Omental fat pad (tissue), 3 donors: ENCODE measurements at regions not wholly inside any gene's neighbourhood (a gene's known extent, or its start where the extent isn't known, plus 50 kb on each side); places are given as distances from the start of the nearest gene placed in this dataset.

Experiments
- ATAC-seq: fragments of 150-250 bp; one replicate; pipeline ENCODE4 v1.9.1; 2016; ENCODE audit warnings: mild to moderate bottlenecking, moderate library complexity; ENCODE audit not compliant: low FRiP score
- DNase-seq: peaks from one replicate; pipeline ENCODE4 v3.0.0-alpha.2; 2019; ENCODE audit warnings: low spot score
- TF ChIP-seq, protein P1 (sequence below), 3 donors: fragments of 450-650 bp; IDR thresholded peaks; one replicate each; pipeline ENCODE4 v1.5.1; 2016 to 2017; ENCODE audit warnings: antibody characterized with exemption in 3 of 3, mild to moderate bottlenecking in 3 of 3, moderate library complexity in 2 of 3

DNA sequence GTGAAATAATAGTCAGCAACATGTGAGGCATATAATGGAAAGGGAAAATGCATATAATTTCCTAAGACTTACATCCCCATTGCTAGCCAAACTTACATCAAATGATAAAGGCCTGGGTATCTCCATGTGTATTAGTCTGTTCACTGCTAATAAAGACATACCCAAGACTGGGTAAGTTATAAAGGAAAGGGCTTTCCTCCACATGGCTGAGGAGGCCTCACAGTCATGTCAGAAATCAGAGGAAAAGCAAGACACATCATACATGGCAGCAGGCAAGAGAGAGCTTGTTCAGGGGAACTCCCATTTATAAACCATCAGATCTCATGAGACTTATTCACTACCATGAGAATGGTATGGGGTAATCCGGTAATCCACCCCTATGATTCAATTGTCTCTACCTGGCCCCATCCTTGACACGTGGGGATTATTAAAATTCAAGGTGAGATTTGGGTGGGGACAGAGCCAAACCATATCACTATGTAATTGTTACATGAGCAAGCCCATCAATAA is 161.5 kb upstream of the SAMSN1 start:
- ATAC-seq (no peak), DNase-seq (no peak)
- TF ChIP-seq, protein P1, sequence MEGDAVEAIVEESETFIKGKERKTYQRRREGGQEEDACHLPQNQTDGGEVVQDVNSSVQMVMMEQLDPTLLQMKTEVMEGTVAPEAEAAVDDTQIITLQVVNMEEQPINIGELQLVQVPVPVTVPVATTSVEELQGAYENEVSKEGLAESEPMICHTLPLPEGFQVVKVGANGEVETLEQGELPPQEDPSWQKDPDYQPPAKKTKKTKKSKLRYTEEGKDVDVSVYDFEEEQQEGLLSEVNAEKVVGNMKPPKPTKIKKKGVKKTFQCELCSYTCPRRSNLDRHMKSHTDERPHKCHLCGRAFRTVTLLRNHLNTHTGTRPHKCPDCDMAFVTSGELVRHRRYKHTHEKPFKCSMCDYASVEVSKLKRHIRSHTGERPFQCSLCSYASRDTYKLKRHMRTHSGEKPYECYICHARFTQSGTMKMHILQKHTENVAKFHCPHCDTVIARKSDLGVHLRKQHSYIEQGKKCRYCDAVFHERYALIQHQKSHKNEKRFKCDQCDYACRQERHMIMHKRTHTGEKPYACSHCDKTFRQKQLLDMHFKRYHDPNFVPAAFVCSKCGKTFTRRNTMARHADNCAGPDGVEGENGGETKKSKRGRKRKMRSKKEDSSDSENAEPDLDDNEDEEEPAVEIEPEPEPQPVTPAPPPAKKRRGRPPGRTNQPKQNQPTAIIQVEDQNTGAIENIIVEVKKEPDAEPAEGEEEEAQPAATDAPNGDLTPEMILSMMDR (IDR thresholded peaks at IDR 0.05), result no peak

DNA sequence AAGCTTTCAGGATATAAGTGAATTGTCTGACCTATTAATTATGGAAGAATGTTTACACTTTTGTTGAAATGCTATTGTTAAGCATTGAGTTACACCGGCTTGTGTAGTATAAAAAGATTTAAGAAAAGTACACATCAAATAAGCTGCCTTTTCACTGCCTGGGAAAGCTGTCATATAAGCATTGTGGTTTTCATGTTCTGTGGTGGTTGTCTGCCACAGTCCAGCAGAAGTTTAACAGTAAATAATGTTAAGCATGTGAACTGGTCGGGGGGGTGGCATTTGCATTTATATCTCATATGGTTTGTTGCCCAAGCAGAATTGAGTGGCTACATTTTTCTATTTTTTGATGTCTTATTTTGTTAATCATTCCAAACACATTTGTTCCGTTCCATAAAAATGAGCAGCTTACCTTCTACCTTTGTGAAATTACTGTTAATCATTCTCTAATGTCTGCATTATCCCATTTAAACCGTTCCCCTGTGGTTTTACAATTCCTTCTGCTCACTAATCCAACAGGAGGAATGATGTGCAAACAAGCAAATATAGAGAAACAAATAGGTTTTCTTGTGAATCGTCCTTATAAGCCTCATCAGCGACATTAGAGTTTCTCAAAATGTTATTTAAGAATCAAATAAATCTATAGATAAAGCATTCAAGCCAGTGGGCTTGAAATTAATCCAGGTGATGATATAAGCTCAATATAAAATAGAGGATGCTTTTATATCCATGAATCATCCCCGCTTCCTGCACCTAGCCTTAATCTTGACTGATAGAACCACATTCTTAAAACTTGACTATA is 160.8 kb upstream of the SAMSN1 start:
- no peak for ATAC-seq
- DNase-seq, result no peak

DNA sequence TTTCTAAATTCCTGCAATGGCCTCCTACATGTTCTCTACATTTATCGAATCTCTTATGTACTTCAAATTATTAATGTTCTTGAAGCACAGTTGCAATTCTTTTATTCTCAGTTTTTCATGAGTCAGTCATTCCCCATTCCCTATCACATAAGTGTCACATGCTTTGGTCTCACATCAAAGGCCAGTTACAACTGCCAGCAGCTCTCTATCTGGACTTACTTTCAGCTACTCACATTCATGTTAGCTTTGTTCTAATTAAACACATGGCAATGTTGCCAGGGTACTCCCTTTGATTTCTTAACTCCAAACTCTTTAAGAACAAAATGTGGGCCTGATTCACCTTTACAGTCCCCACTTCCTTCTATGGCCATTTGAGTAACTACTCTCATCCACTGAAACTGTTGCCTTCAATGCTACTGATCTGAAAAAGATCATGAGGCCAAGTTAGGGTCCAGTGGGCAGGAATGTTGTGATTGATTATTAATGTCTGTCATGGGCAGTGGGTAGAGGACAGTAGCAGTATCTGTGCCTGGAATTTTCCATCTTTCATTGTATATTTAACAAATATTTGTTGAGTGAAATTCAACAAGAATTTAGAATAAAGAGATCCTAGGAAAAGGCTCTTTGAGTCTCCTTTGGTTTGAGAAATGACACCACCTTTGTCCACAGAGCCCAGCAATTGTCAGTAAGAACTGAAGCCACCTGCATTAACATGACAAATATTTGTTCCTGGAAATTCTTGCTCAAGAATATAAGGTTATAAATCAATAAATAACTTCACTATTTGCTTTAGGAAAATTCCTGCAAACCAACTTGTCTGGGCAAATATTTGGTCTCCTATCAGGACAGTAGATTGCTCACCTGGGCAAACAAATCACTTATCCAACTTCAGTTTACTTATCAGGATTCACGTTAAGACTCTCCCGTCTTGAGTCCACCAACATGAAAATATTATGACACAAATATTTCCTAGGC is 153.6 kb upstream of the SAMSN1 start:
- ATAC-seq (no peak), DNase-seq (no peak)
- TF ChIP-seq, protein P1 (IDR thresholded peaks at IDR 0.05), result no peak

More for the DNA sequence above, 160.8 kb upstream of the SAMSN1 start:
- TF ChIP-seq, protein P1 (IDR thresholded peaks at IDR 0.05), result no peak

DNA sequence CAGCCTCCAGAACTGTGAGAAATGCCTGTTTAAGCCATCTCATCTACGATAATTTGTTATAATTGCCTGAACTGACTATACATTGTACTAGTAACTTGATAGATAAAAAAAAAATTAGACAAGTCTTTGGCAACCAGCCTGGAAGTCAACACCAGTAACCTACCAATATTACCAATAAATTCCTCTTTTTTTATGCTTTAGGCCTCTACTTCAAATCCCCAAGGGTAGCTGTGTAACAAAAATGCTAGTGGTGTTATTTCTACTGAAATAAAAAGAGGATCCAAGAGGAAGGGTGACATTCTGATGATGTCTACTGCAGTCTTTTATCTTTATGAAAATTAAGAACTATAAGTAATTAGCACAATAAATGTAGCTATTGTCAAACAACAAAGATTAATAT is 151.7 kb upstream of the SAMSN1 start:
- no peak for DNase-seq
- TF ChIP-seq, protein P1 (IDR thresholded peaks at IDR 0.05), result no peak
- ATAC-seq, result no peak

DNA sequence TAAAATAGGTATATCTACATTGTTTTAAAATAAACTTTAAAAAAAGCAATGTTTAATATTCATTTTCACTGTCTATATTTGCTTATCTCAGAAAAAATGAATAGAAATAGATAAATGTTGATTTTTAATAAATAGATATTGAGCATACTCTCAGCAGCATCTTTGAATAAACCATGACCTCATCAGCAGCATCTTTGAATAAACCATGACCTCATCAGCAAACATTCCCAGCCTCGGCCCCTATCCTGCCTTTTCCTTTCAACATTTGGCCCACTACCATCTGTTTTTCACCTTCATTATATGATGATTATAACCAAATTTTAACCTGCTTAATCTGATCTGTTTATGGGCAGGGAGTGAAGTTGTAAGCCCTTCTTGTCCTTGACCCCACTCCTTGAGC is 148.7 kb upstream of the SAMSN1 start:
- no peak for ATAC-seq
- TF ChIP-seq, protein P1 (IDR thresholded peaks at IDR 0.05), result no peak

DNA sequence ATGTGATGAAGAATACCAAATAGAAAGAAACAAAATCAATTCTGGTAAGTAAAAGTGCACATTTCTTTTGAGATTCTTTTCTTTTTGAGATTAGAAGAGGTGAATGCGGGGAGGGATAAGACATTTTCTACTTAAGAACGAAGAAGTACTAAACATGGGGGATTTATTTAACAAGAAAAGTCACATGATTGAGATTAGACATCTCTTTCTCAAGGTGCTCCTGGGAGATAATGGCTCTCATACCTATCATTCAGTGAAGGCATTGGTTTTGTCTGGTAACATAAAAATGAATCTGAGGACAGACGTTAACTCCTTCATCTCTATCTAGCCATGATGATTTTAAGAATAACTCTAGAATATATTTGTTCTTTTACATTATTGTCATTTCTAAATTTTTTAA is 147.9 kb upstream of the SAMSN1 start:
- no peak for DNase-seq
- TF ChIP-seq, protein P1 (IDR thresholded peaks at IDR 0.05), result no peak
- ATAC-seq, result no peak

More for the DNA sequence above, 148.7 kb upstream of the SAMSN1 start:
- no peak for DNase-seq
